C4-2B (cell line): ENCODE measurements at regions not wholly inside any gene's neighbourhood (a gene's known extent, or its start where the extent isn't known, plus 50 kb on each side); places are given as distances from the start of the nearest gene placed in this dataset.

Source experiments
- H3K27ac ChIP-seq: fragments of 450-650 bp; 2 replicates; pipeline ENCODE4 v1.5.1; 2017
- CTCF ChIP-seq: fragments of 450-650 bp; conservative IDR thresholded peaks from 2 replicates; pipeline ENCODE4 v1.5.1; 2017; ENCODE audit warnings: mild to moderate bottlenecking
- ZFX ChIP-seq: fragments of 450-650 bp; IDR thresholded peaks from 2 replicates; pipeline ENCODE4 v1.6.1; 2017

DNA sequence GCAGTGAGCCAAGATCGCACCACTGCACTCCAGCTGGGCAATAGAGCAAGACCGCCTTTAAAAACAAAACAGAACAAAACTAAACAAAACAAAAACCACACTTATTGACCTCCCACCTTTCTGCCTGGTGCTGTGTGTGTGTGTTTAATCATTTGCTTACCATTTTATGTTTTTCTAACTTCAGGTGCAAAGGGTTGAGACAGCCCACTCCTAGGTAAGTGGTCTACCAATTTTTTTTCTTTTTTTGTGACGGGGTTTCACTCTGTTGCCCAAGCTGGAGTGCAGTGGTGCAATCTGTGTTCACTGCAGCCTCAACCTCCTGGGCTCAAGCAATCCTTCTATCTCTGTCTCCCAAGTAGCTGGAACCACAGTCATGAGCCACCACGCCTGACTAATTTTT lies 65.8 kb downstream of the SALL1 start:
- TF ChIP-seq CTCF (no peak), ZFX (no peak)
- H3K27ac ChIP-seq = no peak overlapping the region

- no peak overlapping the region for H3K27ac ChIP-seq
- TF ChIP-seq ZFX = no peak
- TF ChIP-seq CTCF = no peak
These were observed 66.8 kb downstream of the SALL1 start for GRCh38 chr16:51084074-51084928.

- no peak for TF ChIP-seq ZFX
- TF ChIP-seq CTCF = no peak
- H3K27ac ChIP-seq = no peak overlapping the region
These were observed 78.5 kb downstream of the SALL1 start for GRCh38 chr16:51072591-51072990.

GRCh38 chr16:51071326-51071725 lies 79.7 kb downstream of the SALL1 start:
- no peak overlapping the region for H3K27ac ChIP-seq
- TF ChIP-seq ZFX (no peak), CTCF (no peak)

DNA sequence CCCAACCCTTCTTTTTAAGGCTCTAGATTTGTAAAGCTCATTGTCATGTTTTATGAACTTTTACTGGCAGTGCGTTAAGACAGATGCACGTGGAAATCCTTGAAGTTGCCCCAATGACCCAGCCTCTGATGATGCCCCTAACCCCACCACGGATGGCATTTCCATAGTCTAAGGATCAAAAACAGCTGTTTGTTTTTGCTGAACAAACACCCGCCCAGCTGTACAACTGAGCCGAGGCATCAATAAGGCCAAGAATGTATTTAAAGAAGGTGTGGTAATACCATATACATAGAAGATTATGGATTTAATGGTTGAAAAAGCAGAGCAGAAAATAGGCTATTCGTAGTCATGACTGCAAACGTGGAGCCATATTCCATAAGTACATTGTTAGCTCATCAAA lies 83.7 kb downstream of the SALL1 start:
- TF ChIP-seq ZFX (no peak), CTCF (no peak)
- H3K27ac ChIP-seq = no peak overlapping the region

- no peak overlapping the region for H3K27ac ChIP-seq
- TF ChIP-seq ZFX = no peak
- no peak; the same call in 1 of the 2 replicates for TF ChIP-seq CTCF
These were observed 89.0 kb downstream of the SALL1 start for GRCh38 chr16:51062039-51062438.

- no peak overlapping the region for H3K27ac ChIP-seq
- TF ChIP-seq ZFX (no peak), CTCF (no peak)
These were observed 89.7 kb downstream of the SALL1 start for GRCh38 chr16:51061328-51061727.
